Esophagus squamous epithelium (tissue), 5 donors: ENCODE measurements at regions not wholly inside any gene's neighbourhood (a gene's known extent, or its start where the extent isn't known, plus 50 kb on each side); places are given as distances from the start of the nearest gene placed in this dataset.

Experiments used
- DNase-seq: peaks from one replicate; lab custom pipeline; 2025; lab: John Stamatoyannopoulos, UW
- H3K27ac ChIP-seq, 4 donors: fragments of 200-600 bp; sonication (generic); one replicate each; pipeline ENCODE4 v1.5.1; 2016 to 2019; ENCODE audit warnings: mild to moderate bottlenecking in 1 of 4
- H3K27me3 ChIP-seq, 4 donors: fragments of 200-600 bp; sonication (generic); 1 replicate in 3 of 4; 2 replicates in 1 of 4; pipeline versions ENCODE4 v1.5.1 to v1.6.0; 2017 to 2021; ENCODE audit warnings: antibody characterized with exemption in 1 of 4
- H3K36me3 ChIP-seq, 3 donors: fragments of 200-600 bp; sonication (generic); one replicate each; pipeline ENCODE4 v1.5.1; 2016 to 2019
- H3K4me1 ChIP-seq, 3 donors: fragments of 200-600 bp; sonication (generic); one replicate each; pipeline ENCODE4 v1.5.1; 2017 to 2019
- H3K4me3 ChIP-seq, 4 donors: fragments of 200-600 bp; sonication (generic); 1 replicate in 3 of 4; 2 replicates in 1 of 4; pipeline ENCODE4 v1.5.1; 2016 to 2019; ENCODE audit warnings: mild to moderate bottlenecking in 2 of 4, moderate library complexity in 1 of 4
- H3K9me3 ChIP-seq, 3 donors: fragments of 200-600 bp; sonication (generic); one replicate each; pipeline ENCODE4 v1.5.1; 2016 to 2019
- CTCF ChIP-seq, 6 experiments: fragments of 450-650 bp in 4 of 6; fragments of 200-600 bp in 2 of 6; sonication (generic) in 2 of 6; IDR thresholded peaks; one replicate each; pipeline ENCODE4 v1.5.1; 2016 to 2019; ENCODE audit warnings: antibody characterized with exemption in 6 of 6, mild to moderate bottlenecking in 4 of 6, moderate library complexity in 4 of 6
- POLR2A ChIP-seq, 4 donors: fragments of 450-650 bp; IDR thresholded peaks; one replicate each; pipeline ENCODE4 v1.6.1; 2017; ENCODE audit warnings: antibody characterized with exemption in 4 of 4, mild to moderate bottlenecking in 4 of 4, moderate library complexity in 3 of 4
- WGBS, 2 donors: methylation state at CpG; one replicate each; pipeline ENCODE4 v1.1.5; 2018; 5-methylcytosine and 5-hydroxymethylcytosine counted together
- intact Hi-C: fragments of 100-400 bp; cut with DNase I; formaldehyde crosslinking; loops from one replicate; pipeline ENCODE4 v1.15.0; 2022
- donor health status: DM: yes; HTN: yes; CAD: no.

- Histone ChIP-seq H3K4me3 (no peak overlapping the region), H3K27me3 (no peaks in the 10 kb centered on the region), H3K36me3 (no peaks in the 10 kb centered on the region), H3K27ac (no peak overlapping the region), H3K9me3 (peaks cover 0 to 12% (median 3%) of the 10 kb centered on the region in 3 donors), H3K4me1 (no peaks in the 10 kb centered on the region)
- 67 to 69% methylated on average over 1 of the region's 1 CpG for WGBS, 2 donors
- intact Hi-C loops = no loop called here
- no peak for DNase-seq
- no peak for TF ChIP-seq POLR2A (IDR thresholded peaks at IDR 0.05)
- TF ChIP-seq CTCF (IDR thresholded peaks at IDR 0.05) = no peak
Measured at GRCh38 chr7:119167431-119167830, 942.9 kb downstream of the ANKRD7 start.

GRCh38 chr7:119172043-119172442 is 947.5 kb downstream of the ANKRD7 start:
- intact Hi-C loops = no loop called here
- no peak for DNase-seq

GRCh38 chr7:119175911-119176627 is 951.6 kb downstream of the ANKRD7 start:
- Histone ChIP-seq H3K36me3 (no peaks in the 10 kb centered on the region), H3K27ac (no peak overlapping the region), H3K4me1 (no peaks in the 10 kb centered on the region), H3K27me3 (no peaks in the 10 kb centered on the region), H3K4me3 (no peak overlapping the region), H3K9me3 (no peaks in the 10 kb centered on the region)
- TF ChIP-seq CTCF (IDR thresholded peaks at IDR 0.05) (peak; percentile 25 to 64 (median 45)), POLR2A (IDR thresholded peaks at IDR 0.05) (no peak)
- intact Hi-C loops = no loop called here
- no peak for DNase-seq
- WGBS, 2 donors = 13 to 14% methylated on average over 4 to 5 of the region's 6 CpGs

More at GRCh38 chr7:119172043-119172442, 947.5 kb downstream of the ANKRD7 start:
- H3K9me3 ChIP-seq = peaks cover 0 to 12% (median 3%) of the 10 kb centered on the region in 3 donors
- H3K27me3 ChIP-seq = no peaks in the 10 kb centered on the region
- no peak overlapping the region for H3K27ac ChIP-seq
- no peaks in the 10 kb centered on the region for H3K4me1 ChIP-seq
- no peak overlapping the region for H3K4me3 ChIP-seq
- H3K36me3 ChIP-seq = no peaks in the 10 kb centered on the region
- 70 to 75% methylated on average over 5 of the region's 5 CpGs for WGBS, 2 donors
- TF ChIP-seq CTCF (IDR thresholded peaks at IDR 0.05) = no peak
- TF ChIP-seq POLR2A (IDR thresholded peaks at IDR 0.05) = no peak

GRCh38 chr7:119177863-119178262 is 953.4 kb downstream of the ANKRD7 start:
- Histone ChIP-seq H3K27ac (no peak overlapping the region), H3K4me1 (no peaks in the 10 kb centered on the region), H3K36me3 (no peaks in the 10 kb centered on the region), H3K4me3 (no peak overlapping the region), H3K9me3 (no peaks in the 10 kb centered on the region), H3K27me3 (no peaks in the 10 kb centered on the region)
- intact Hi-C loops = no loop called here
- no peak for DNase-seq
- TF ChIP-seq CTCF (IDR thresholded peaks at IDR 0.05) (no peak), POLR2A (IDR thresholded peaks at IDR 0.05) (no peak)

GRCh38 chr7:119184124-119184788 is 959.8 kb downstream of the ANKRD7 start:
- Histone ChIP-seq H3K36me3 (no peaks in the 10 kb centered on the region), H3K4me1 (no peaks in the 10 kb centered on the region), H3K27ac (no peak overlapping the region), H3K27me3 (no peaks in the 10 kb centered on the region), H3K9me3 (no peaks in the 10 kb centered on the region), H3K4me3 (no peak overlapping the region)
- intact Hi-C loops = no loop called here
- no peak for DNase-seq
- TF ChIP-seq POLR2A (IDR thresholded peaks at IDR 0.05) (no peak), CTCF (IDR thresholded peaks at IDR 0.05) (no peak)
- 76 to 93% methylated on average over 4 of the region's 4 CpGs for WGBS, 2 donors
